SK-N-DZ (cell line): ENCODE measurements at regions not wholly inside any gene's neighbourhood (a gene's known extent, or its start where the extent isn't known, plus 50 kb on each side); places are given as distances from the start of the nearest gene placed in this dataset.

Experiments used
- DNase-seq: peaks from one replicate; pipeline ENCODE4 v3.0.0-alpha.2; 2015; ENCODE audit warnings: low spot score

DNA sequence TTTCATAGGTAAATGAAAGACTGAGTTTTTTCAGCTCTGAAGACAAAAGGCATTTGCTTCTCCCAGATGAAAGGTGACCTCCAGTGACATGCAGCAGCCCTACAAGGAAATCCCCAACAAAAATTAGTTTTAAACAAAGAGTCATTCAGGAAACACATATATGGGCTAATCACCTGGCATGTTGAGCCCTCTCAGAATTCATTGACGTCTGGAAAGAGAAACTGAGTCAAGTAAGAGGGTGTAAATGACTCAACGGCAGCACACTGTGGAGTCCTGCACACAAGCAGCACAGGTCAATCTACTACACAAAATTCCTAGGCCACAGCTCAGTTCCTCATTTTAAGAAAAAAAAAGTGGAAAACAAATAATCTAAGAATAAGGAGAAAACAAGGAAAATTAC is 592.3 kb downstream of the EPHA7 start:
- no peak for DNase-seq

DNA sequence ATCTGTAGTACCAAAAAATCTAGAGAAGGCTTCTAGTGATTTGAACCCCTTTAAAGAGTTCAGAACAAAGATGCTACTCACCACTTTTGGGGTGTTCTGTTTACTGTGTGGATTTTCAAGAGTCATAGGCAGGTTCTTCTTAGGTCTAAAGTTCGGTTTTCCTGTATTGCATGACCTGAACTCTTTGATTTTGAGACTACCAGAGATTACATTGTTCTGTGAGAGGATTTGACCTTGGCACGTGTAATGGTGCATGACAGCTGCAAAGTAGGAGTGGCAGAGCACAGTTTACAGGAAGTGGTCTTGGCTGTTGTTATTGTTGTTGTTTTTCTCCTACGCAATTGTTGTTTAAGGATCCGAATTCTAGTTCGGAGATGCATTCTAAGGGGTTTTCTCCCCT is 592.7 kb downstream of the EPHA7 start:
- DNase-seq = no peak

DNA sequence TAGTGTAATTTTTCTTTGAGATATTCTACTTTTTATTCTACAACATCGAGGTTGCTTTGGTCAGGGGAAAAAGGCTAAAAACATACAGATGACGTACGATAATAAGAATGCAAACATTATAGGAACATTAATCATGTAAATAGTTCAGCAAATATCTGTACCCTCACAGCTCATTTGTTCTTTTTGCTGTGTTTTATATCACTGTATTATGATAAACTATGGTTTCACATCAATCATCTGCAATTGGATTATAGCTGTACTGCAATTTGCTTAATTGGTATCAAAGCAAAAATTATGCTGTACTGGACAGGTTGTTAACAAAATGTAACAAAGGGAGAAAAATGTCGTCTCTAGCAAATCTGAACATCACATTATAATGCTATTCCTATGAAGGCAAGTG is 597.1 kb downstream of the EPHA7 start:
- no peak for DNase-seq

DNA sequence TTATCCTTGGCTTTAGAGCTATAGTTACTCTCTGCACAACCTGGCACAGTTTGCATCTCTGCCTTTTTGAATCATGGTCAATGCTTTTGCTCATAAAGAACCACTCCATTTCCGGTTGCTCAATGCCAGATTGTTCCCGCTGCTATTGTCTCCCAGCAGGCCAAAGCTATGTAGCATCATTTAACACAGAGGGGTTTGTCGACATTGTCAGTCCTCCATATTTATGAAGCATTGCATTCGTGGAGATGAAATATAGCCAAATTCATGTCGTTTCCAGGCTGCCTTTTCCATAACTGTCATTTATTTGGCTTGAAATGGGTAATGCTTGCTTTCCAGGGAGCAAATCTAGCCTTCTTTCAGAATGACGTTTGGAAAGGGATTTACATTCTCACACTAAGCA is 598.8 kb downstream of the EPHA7 start:
- DNase-seq = no peak

DNA sequence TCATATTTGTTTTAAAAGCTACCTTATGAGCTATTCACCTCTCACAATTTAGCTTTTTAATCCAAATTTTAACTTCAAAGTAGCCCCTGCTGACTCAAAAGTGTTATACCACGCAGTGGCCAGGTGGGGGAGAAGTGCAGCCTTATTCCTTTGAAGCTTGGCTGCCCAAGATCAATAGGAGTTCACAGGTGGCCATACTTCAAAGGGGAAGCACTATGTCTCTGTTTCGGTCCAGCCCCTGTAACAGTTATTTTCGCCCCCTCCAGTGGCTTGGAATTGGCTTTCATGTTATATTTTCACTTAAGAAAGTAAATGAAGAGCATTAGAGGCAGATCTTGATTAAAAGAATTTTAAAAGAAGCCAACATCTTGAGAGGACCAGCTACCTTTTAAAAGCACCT is 608.4 kb downstream of the EPHA7 start:
- peak; percentile 66 for DNase-seq

DNA sequence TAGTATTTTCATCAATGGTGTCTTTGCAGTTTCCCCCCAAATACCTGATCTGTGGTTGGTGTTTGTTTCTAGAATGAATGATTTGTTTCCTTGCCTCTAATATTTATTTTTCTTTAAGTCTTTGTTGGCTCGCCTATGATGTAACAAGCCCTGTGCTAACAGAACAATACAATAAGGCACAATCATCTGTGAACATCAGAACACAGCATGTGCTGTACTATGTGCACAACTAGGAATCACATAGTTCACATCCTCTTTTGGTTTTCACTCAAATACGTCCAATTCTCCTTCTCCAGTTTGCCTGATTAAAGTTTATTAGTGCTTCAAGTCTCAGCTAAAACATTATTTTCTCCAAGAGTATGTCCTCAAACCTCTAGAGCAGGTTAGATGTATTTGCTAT is 613.1 kb downstream of the EPHA7 start:
- DNase-seq = no peak

DNA sequence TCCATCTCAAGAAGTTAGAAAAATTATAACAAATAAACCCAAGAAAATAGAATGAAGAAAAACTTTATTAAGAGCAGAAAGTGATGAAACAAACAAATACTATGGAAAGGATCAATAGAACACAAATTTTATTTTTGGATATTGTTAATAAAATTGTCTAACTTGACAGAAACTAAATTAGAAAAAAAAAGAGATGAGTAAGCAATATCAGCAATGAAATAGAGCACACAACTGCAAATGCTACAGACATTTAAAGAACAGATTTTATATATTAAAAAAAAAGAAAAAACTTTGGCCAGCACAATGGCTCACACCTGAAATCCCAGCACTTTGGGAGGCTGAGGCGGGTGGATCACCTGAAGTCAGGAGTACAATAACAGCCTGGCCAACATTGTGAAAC is 628.0 kb downstream of the EPHA7 start:
- no peak for DNase-seq

DNA sequence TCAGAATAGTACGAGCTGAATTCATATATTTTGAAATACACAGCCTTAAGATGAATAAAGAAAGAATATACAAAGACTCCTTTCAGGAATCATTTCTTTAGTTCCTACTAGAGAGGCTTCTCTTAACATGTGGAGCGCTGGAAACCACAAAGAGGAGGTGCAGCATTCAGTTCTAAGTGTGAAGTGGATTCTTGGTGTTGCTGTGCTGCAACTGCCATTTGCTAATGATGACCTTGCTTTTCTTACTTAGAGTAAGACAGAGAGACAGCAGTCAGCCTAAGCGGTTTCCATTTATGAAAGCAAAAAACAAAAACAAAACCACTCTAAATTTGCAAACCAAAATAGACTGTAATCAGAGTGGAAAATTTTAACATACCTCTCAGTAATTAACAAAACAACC is 629.0 kb downstream of the EPHA7 start:
- no peak for DNase-seq

DNA sequence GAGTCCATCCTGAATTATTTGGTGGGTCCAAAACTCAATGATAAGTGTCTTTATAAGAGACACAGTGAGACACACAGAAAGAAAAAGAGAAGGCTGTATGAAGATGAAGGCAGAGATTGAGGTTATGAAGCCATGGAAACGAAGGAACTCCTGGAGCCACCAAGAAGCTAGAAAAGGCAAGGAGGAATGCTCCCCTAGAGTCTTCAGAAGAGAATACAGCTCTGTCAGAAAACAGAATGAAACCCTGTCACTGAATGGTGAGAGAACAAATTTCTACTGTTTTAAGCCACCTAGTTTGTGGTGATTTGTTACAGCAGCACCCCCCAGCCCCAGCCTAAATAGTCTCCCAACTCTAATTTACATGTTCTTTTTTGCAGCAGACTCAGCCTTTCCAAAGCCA is 635.1 kb downstream of the EPHA7 start:
- DNase-seq = no peak

DNA sequence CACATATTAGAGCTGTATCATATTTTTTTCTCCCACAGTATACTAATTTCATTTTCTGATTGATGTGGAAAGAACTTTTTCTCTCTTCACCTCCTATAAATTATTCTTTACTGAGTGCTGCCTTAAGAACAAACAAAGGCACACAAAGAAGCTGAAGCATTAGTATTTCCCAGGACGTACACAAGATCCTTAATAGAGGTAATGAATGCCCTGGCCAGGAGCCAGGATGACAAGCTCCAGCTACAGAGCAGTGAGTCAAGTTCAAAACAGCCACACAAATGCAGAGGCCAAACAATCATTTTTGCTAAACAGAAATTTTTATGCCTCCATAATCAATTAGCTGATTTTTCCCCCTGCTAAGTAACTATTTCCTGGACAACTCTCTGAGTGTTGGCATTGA is 639.6 kb downstream of the EPHA7 start:
- DNase-seq = no peak

DNA sequence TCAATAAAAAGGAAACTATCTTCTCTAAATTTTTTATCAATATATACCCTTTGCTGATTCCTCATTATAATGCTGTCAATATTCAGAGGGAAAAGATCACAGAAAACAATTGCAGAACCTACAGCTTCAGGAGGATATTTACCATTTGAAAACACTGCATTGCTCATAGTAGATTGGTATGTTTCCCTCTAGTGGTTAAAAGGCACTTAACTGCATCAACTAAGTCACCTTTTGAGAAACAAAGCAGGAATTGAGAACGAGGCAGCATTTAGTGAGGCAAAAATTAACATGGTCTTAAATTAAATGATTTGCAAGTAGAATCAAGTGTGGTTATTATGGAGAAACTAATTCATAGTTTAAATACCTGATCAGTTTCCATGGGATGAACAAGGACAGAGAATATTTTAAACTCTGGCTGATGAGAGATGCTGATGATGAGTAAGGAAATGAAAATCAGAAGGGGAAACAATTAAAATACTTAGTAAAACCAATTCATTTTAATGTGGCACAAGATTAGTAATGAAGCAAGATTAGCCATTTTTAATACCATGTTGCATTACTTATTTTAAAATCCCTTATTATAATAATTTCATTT is 642.1 kb downstream of the EPHA7 start:
- DNase-seq = peak; percentile 59

DNA sequence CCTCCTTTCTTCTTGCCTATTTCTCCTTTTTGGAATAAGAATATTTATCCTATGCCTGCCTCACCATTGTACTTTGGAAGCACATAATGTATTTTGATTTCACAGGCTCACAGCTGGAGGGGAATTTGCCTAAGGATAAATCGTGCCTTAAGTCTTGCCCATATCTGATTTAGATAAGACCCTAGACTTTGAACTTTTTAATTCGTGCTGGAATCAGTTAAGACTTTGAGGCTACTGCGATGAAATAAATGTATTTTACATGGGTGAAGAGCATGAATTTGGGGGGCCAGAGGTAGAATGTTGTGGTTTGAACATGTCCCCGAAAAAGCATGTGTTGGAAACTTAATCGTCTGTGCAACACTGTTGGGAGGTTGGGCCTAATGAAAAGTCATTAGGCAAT is 648.8 kb downstream of the EPHA7 start:
- DNase-seq = no peak

DNA sequence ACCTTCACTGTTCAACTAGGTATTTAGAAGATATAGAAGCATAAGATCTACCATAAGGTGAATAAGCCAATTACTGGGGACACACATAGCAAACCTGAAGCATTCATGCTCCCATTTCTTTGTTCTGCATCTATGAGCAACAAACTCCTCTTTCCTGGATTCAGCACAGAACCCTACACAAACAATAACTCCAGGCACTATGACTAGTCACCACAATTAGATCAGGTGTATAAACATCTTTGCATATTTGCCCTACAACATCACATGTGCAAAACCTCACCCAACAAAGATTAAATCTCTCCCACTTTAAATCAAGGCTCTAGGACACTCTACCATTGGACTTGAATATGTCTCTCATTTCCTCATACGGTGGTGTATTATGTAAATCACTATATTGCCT is 652.3 kb downstream of the EPHA7 start:
- no peak for DNase-seq

DNA sequence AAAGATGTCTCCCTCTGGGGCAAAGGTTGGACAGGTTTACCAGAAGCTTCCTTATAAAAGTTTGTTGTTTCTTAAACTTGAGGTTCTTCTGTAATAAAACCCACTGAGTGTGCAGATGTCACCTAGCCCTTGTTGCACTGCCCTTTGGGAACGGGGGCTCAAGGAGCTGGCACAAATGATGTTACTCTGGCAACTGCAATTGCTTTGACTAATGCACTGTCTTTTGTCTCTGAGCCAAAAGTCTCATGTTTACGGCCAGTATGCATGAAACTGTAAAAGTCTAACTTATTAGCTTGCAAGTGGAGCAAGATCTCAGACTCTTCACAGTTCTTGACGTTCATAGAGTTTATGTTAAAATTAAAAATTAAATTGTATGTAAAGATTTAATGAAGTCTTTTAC is 655.7 kb downstream of the EPHA7 start:
- DNase-seq = no peak

DNA sequence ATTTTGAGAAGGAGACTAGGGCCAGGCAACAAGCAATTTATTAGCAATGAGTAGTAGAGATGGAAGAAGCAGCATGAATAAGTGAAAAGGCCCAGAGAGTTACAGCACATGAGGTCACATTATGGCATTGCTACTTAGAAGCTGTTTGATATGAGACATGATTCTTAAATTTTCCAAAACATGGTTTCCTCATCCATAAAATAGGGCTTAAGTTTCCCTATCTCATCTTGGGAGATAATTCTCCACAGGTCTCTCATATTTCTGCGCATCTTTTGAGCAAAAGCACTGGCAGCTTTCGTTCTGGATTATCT is 656.1 kb downstream of the EPHA7 start:
- no peak for DNase-seq

DNA sequence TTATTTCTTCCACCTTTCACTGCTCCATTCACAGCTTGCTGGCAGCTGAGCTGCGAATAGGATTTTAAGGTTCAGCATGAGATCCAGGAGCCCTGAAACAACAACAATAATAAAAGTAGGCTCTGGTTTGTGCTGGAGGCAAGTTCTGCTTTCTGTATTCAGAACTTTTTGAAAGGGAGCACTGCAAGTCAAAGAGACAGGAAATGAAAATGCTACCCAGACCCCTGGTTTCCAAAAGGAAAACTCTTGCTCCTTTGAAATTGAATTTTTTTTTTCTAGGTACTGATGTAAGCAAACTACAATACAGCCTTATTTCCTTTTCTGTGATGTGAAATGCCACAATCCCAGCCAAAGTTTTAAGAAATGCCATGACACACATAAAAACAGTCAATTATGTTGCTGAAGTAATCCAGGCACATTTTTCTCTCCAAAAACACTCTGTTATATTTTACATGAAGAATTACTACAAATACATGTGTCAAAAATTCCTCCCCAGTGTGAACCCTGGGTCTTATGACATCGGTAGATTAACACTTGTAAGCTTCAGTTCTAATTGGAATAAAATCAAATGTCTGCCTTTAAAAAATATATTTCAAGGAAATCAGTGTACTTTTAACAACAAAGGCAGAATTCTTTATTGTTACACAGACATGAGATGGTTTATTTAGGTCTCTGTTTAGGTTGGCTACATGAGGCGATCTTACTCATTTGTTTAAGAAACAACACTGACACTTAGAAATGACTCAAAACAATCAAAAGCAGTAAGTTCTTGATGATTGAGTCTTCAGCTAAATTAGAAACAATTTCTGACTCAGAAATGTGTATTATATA is 656.7 kb downstream of the EPHA7 start:
- DNase-seq = no peak

DNA sequence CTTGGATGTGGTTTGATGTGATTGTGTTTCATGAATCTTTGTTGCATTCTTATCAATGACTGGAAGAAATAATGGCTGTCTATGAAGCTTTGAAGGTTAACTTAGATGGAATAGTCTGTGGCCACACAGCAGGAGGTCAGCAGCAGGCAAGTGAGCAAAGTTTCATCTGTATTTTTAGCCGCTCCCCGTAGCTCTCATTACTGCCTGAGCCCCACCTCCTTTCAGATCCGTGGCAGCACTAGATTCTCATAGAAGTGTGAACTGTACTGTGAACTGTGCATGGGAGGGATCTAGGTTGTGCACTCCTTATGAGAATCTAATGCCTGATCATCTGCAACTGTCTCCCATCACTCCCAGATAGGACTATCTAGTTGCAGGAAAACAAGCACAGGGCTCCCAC is 660.2 kb downstream of the EPHA7 start:
- no peak for DNase-seq

DNA sequence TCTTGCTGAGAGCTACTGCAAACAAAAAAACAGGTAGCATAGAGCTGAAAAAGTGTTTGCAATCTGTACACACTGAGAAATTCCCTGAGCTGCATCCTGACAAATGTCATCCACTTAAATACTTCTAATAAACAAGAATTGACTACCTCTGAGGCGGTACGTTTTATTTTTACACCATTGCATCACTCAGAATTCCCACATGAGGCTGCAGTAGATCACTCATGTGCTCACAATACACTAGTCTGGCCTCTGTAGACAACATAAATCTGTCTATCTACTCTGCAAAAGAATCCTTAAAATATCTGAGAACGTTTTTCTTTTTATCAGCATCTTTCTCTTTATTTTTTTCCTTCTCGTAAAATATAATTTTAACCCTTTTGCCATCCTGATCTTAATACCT is 661.4 kb downstream of the EPHA7 start:
- DNase-seq = no peak

DNA sequence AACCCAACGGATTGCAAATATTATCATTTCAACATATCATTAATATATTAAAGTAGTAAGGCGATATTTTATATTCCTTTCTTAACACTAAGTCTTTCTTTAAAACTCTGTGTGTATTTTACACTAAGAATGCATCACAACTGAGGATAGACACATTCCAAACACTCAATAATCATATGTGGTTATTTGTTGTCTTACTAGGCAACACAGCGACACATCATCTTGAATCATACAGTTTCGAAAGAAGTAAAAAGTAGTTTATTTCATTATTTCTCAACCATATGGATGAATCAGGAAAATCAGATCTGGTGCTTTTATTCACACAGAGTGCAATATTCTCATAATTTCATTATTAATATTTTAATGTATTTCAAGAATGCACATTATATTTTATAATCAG is 662.4 kb downstream of the EPHA7 start:
- no peak for DNase-seq

DNA sequence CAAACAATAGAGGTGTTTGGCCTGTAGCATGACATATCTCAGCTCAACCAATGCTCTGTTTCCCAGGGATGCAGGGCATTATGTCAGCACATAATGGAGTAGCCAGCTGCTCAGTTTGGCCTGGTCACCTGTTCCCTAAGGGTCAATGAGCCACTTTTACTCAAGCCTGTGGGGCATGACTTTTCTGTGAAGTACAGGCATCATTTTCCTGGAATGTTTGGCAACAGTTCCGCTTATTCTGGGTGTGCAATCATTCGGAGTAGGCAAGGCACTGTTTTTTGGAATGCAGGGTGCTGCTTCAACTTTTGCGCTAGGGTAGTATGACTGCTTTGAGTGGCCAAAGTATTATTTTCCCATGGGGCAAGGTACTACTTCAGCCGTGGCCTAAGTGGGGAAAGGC is 665.4 kb downstream of the EPHA7 start:
- DNase-seq = no peak

DNA sequence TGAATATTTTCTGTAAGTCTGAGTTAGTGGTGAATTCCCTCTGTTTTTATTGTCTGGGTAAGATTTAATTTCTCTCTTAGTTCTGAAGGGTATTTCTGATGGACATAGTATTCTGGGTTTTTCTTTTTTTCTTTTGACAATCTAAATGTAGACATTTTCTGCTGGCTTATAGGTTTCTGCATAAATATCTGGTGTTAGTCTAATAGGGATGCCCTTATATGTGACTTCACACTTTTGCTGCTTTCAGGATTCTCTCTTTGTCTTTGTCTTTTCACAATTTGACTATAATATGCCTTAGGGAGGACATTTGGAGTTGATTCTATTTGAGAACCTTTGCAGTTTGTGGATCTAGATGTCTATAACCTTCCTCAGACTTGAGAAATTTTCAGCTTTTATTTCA is 667.2 kb downstream of the EPHA7 start:
- no peak for DNase-seq

DNA sequence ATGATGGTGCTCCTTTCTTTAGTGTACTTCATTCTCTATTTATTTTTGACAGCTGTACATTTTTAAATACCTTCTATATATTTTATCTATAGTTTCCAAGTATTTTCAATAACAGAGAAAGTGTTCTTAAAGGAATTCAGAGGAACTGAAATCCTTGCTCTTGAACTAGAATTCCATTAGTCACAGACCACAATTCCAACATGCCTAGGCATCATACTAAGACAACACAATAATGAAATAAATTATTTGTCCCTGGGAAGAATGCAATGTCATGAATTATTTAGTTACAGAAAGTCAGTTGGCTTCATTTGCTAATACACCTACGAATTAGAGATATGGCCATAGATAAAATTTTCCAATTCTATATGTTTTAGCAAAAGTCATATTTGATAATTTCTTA is 671.2 kb downstream of the EPHA7 start:
- DNase-seq = no peak

DNA sequence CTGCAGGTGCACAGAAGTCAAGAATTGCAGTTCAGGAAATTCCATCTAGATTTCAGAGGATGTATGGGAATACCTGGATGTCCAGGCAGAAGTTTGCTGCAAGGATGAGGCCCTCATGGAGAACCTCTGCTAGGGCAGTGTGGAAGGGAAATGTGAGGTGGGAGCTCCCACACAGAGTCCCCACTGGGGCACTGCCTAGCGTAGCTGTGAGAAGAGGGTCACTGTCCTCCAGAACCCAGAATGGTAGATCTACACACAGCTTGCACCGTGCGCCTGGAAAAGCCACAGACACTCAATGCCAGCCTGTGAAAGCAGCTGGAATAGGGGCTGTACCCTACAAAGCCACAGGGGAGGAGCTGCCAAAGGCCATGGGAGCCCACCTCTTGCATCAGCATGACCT is 681.4 kb downstream of the EPHA7 start:
- no peak for DNase-seq

DNA sequence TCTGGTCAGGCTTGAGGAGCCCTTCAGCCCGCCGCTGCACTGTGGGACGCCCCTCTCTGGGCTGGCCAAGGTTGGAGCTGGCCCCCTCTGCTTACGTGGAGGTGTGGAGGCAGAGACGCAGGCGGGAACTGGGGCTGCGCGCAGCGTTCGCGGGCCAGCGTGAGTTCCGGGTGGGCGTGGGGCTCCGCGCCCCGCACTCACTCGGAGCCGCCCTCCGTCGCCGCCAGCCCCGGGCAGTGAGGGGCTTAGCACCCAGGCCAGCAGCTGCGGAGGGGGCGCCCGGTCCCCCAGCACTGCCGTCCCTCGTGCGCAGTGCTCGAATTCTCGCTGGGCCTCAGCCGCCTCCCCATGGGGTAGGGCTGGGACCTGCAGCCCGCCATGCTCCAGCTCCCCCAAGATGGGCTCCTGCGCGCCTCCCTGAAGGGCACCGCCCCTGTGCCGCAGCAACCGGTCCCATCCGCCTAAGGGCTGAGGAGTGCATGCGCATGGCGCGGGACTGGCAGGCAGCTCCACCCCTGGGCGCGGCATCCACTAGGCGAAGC is 695.9 kb downstream of the EPHA7 start:
- no peak for DNase-seq
